ENCODE measurements at regions not wholly inside any gene's neighbourhood (a gene's known extent, or its start where the extent isn't known, plus 50 kb on each side); places are given as distances from the start of the nearest gene placed in this dataset.

DNA sequence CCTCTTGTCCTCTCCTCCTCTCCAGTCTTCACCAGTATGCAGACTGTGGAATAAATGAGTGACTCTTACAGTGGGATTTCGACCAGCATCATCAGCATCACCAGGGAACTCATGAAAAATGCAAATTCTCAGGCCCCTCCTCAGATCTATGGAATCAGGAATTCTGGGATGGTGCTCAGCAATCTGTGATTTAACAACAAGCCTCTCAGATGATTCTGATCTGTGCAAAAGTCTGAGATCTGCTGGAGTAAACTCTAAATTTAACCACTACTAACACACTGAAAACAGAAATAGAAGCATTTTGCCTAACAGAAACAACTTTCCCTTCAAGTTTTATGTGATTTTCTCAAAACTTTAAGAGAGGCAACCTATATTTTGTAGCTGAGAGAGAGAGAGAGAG lies 124.8 kb upstream of the FAM3C start:
- TF ChIP-seq POLR2AphosphoS5 (IDR thresholded peaks at IDR 0.05) (no peak), POLR2A (IDR thresholded peaks at IDR 0.05) (no peak)
- TF ChIP-seq, protein P1, sequence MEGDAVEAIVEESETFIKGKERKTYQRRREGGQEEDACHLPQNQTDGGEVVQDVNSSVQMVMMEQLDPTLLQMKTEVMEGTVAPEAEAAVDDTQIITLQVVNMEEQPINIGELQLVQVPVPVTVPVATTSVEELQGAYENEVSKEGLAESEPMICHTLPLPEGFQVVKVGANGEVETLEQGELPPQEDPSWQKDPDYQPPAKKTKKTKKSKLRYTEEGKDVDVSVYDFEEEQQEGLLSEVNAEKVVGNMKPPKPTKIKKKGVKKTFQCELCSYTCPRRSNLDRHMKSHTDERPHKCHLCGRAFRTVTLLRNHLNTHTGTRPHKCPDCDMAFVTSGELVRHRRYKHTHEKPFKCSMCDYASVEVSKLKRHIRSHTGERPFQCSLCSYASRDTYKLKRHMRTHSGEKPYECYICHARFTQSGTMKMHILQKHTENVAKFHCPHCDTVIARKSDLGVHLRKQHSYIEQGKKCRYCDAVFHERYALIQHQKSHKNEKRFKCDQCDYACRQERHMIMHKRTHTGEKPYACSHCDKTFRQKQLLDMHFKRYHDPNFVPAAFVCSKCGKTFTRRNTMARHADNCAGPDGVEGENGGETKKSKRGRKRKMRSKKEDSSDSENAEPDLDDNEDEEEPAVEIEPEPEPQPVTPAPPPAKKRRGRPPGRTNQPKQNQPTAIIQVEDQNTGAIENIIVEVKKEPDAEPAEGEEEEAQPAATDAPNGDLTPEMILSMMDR (IDR thresholded peaks at IDR 0.05), result no peak
